ENCODE measurements at regions not wholly inside any gene's neighbourhood (a gene's known extent, or its start where the extent isn't known, plus 50 kb on each side); places are given as distances from the start of the nearest gene placed in this dataset.
"Not testable (repeated sequence)": the region's sequence is repeated elsewhere in the genome, so short reads cannot be mapped to it uniquely, and the experiment has no call there.

DNA sequence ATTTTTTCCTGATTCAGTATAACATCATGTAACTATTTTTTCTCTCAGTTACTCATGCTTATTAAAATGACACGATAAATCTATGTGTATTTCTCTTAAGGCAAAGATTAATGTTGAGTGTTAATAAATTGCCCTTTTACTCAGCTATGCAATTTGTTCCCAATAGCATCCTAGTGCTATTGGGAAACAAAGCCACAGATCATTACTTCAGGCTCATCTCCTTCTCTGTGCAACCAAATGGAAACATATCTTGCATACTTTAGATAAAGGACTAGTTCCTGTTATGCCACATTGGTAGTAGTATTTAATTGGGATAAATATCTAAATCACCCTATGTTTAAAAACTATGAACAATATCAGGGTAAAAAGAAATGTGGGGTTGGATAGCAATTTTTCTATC, 106.2 kb downstream of the PLPPR4 start:
- H3K9me3 ChIP-seq: no peaks in the 10 kb centered on the region
- H3K4me1 ChIP-seq: no peaks in the 10 kb centered on the region
- DNase-seq (no peak), ATAC-seq (ENCODE audit: low FRiP score in 2 of 2) (no peak)
- H3K27me3 ChIP-seq: no peaks in the 10 kb centered on the region
- no peaks in the 10 kb centered on the region for H3K36me3 ChIP-seq
- TF ChIP-seq POLR2AphosphoS5 (IDR thresholded peaks at IDR 0.05) (no peak), EP300 (IDR thresholded peaks at IDR 0.05) (no peak), POLR2A (IDR thresholded peaks at IDR 0.05) (no peak), CTCF (IDR thresholded peaks at IDR 0.05) (no peak)
- WGBS, 2 donors: 88 to 93% methylated on average over 1 of the region's 1 CpG
- no peak overlapping the region for H3K27ac ChIP-seq
- H3K4me3 ChIP-seq: no peak overlapping the region

DNA sequence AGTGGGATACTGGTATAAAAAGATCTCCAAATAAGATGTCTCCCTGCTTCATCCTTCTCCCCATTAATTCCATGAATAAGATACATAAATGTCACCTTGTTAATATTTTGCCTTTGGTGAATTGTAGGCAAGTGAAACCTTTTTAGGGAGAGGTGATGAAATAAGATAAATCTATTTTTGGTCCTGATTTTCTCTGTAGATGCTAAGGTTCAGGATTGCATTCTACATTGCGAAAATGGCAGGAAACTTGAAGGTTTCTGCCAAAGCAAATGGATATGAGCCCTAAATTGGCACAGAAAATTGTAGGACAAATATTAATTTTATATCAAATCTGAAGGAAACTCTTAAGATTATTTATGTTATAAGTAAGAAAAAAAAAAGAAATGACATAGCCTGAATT, 107.1 kb downstream of the PLPPR4 start:
- TF ChIP-seq EP300 (IDR thresholded peaks at IDR 0.05) (no peak), POLR2AphosphoS5 (IDR thresholded peaks at IDR 0.05) (no peak), POLR2A (IDR thresholded peaks at IDR 0.05) (no peak), CTCF (IDR thresholded peaks at IDR 0.05) (no peak)
- ATAC-seq (ENCODE audit: low FRiP score in 2 of 2) (no peak), DNase-seq (no peak)
- Histone ChIP-seq H3K27me3 (no peaks in the 10 kb centered on the region), H3K4me3 (no peak overlapping the region), H3K36me3 (no peaks in the 10 kb centered on the region), H3K4me1 (no peaks in the 10 kb centered on the region), H3K9me3 (no peaks in the 10 kb centered on the region), H3K27ac (no peak overlapping the region)
- 82 to 84% methylated on average over 1 of the region's 1 CpG for WGBS, 2 donors

DNA sequence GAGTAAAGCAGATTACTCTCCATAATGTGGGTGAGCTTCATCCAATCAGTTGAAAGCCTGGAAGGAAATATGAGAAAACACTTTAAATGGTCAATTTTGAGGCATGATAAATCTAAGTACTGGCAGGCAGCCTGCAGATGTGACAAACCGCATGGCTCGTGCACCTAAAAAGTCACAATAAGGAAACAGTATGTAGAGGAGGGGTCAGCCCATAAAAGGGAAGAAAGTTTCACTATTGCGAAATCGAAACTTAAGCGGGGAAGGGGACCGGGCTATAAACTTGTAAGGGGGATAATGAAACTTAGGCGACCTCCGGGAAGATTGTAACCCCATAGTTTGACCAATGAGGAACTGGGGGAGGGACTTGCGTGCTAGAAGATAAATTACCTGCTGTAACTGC, 109.8 kb downstream of the PLPPR4 start:
- DNase-seq (no peak), ATAC-seq (ENCODE audit: low FRiP score in 2 of 2) (no peak)
- no peak overlapping the region for H3K27ac ChIP-seq
- H3K4me1 ChIP-seq: no peaks in the 10 kb centered on the region
- no peaks in the 10 kb centered on the region for H3K27me3 ChIP-seq
- H3K9me3 ChIP-seq: no peaks in the 10 kb centered on the region
- H3K36me3 ChIP-seq: no peaks in the 10 kb centered on the region
- TF ChIP-seq EP300 (IDR thresholded peaks at IDR 0.05): no peak
- no peak overlapping the region for H3K4me3 ChIP-seq
- 64 to 88% methylated on average over 9 of the region's 9 CpGs for WGBS, 2 donors

GRCh38 chr1:99374693-99375092, 110.4 kb downstream of the PLPPR4 start:
- H3K27me3 ChIP-seq; H3K9me3 ChIP-seq; H3K27ac ChIP-seq; ATAC-seq (ENCODE audit: low FRiP score in 2 of 2); H3K4me1 ChIP-seq; DNase-seq; H3K4me3 ChIP-seq; H3K36me3 ChIP-seq: not testable (repeated sequence)

DNA sequence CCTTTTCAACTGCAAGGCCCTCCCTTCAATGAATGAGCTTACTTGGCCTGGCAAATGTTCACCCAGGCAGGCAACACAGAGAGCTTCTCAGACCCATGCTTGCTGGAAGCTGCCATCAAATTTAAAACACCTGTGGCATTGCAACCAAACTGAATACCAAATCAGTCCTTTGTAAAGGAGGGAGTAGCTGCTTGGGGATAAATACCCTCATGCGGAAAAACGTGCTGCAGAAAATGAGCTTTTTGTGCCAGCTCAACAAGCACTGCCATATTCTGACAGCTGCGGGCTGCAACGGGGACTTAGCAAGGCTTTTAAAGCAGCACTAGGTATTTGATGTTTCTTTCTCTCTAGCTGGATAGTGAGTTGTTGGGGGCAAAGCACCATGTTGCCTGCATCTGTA, 119.7 kb downstream of the PLPPR4 start:
- TF ChIP-seq CTCF (IDR thresholded peaks at IDR 0.05) (no peak), POLR2A (IDR thresholded peaks at IDR 0.05) (no peak), EP300 (IDR thresholded peaks at IDR 0.05) (no peak), POLR2AphosphoS5 (IDR thresholded peaks at IDR 0.05) (no peak)
- no peaks in the 10 kb centered on the region for H3K36me3 ChIP-seq
- DNase-seq (no peak), ATAC-seq (ENCODE audit: low FRiP score in 2 of 2) (no peak)
- no peaks in the 10 kb centered on the region for H3K9me3 ChIP-seq
- no peaks in the 10 kb centered on the region for H3K27me3 ChIP-seq
- H3K4me3 ChIP-seq: no peak overlapping the region
- H3K27ac ChIP-seq: no peak overlapping the region
- 78 to 88% methylated on average over 4 of the region's 4 CpGs for WGBS, 2 donors
- no peaks in the 10 kb centered on the region for H3K4me1 ChIP-seq

DNA sequence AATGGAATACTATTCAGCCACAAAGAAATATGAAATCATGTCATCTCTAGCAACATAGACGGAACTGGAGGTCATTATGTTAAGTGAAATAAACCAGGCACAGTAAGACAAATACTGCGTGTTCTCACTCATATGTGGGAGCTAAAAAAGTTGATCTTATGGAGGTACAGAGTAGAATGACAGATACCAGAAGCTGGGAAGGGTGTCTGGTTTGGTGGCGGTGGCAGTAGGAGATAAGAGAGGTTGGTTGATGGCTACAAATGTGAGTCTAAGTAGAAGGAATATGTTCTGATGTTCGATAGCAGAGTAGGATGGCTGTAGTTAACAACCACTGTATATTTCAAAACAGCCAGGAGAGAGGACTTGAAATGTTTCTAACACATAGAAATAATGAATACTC, 121.6 kb downstream of the PLPPR4 start:
- Histone ChIP-seq H3K36me3 (no peaks in the 10 kb centered on the region), H3K27ac (no peak overlapping the region), H3K4me1 (no peaks in the 10 kb centered on the region), H3K27me3 (no peaks in the 10 kb centered on the region), H3K9me3 (no peaks in the 10 kb centered on the region), H3K4me3 (no peak overlapping the region)
- ATAC-seq (ENCODE audit: low FRiP score in 2 of 2) (no peak), DNase-seq (no peak)
- TF ChIP-seq POLR2A (IDR thresholded peaks at IDR 0.05) (no peak), CTCF (IDR thresholded peaks at IDR 0.05) (no peak)
- 87 to 91% methylated on average over 4 of the region's 4 CpGs for WGBS, 2 donors
